SK-N-SH treated with all-trans-retinoic acid at 6 μM for 48 hours (cell line): ENCODE measurements at regions not wholly inside any gene's neighbourhood (a gene's known extent, or its start where the extent isn't known, plus 50 kb on each side); places are given as distances from the start of the nearest gene placed in this dataset.

ENCODE experiments used
- ATAC-seq: fragments of 200-7000 bp; cut with Tn5 transposase; 3 replicates; pipeline ENCODE4 v1.9.1; 2020; ENCODE audit warnings: mild to moderate bottlenecking, moderate library complexity
- ARNTL ChIP-seq: fragments of 450-650 bp; formaldehyde crosslinking; IDR thresholded peaks from 2 replicates; pipeline ENCODE4 v1.5.0; 2020; ENCODE audit warnings: low read depth, mild to moderate bottlenecking, moderate library complexity, borderline replicate concordance
- BACH2 ChIP-seq: fragments of 250-450 bp; sonication (Bioruptor Pico); IDR thresholded peaks from 2 replicates; pipeline ENCODE4 v1.9.0; 2021; ENCODE audit warnings: mild to moderate bottlenecking, borderline replicate concordance
- CSRNP3 ChIP-seq: fragments of 250-450 bp; sonication (Bioruptor Pico); IDR thresholded peaks from 2 replicates; pipeline ENCODE4 v1.5.1; 2021; ENCODE audit warnings: mild to moderate bottlenecking, moderate library complexity
- ESRRG ChIP-seq: fragments of 250-450 bp; sonication (Bioruptor Pico); IDR thresholded peaks from 2 replicates; pipeline ENCODE4 v1.6.1; 2021; ENCODE audit warnings: mild to moderate bottlenecking
- GLIS3 ChIP-seq: fragments of 250-450 bp; sonication (Bioruptor Pico); IDR thresholded peaks from 2 replicates; pipeline ENCODE4 v1.5.0; 2020; ENCODE audit warnings: mild to moderate bottlenecking, moderate library complexity
- ISL1 ChIP-seq: fragments of 250-450 bp; sonication (Bioruptor Pico); IDR thresholded peaks from 2 replicates; pipeline ENCODE4 v2.1.2; 2022; ENCODE audit warnings: mild to moderate bottlenecking, moderate library complexity
- OSR1 ChIP-seq: fragments of 250-450 bp; sonication (Bioruptor Pico); IDR thresholded peaks from 2 replicates; pipeline ENCODE4 v1.8.0; 2022; ENCODE audit warnings: moderate library complexity, mild to moderate bottlenecking, inconsistent platforms
- POU6F1 ChIP-seq: fragments of 250-450 bp; sonication (Bioruptor Pico); IDR thresholded peaks from 2 replicates; pipeline ENCODE4 v1.8.0; 2021; ENCODE audit warnings: low read depth, mild to moderate bottlenecking, moderate library complexity, borderline replicate concordance
- PPARA ChIP-seq: fragments of 250-450 bp; sonication (Bioruptor Pico); IDR thresholded peaks from 2 replicates; pipeline ENCODE4 v1.5.0; 2020; ENCODE audit warnings: mild to moderate bottlenecking, borderline replicate concordance
- RARB ChIP-seq: fragments of 250-450 bp; sonication (Bioruptor Pico); IDR thresholded peaks from 2 replicates; pipeline ENCODE4 v1.8.0; 2021; ENCODE audit warnings: mild to moderate bottlenecking, moderate library complexity
- SNAI2 ChIP-seq: fragments of 250-450 bp; sonication (Bioruptor Pico); IDR thresholded peaks from 2 replicates; pipeline ENCODE4 v1.5.0; 2020; ENCODE audit warnings: mild to moderate bottlenecking, moderate library complexity
- TCF4 ChIP-seq: fragments of 250-450 bp; sonication (Bioruptor Pico); IDR thresholded peaks from 2 replicates; pipeline ENCODE4 v1.8.0; 2021; ENCODE audit warnings: mild to moderate bottlenecking, moderate library complexity, borderline replicate concordance
- TOX ChIP-seq: fragments of 250-450 bp; sonication (Bioruptor Pico); IDR thresholded peaks from 2 replicates; pipeline ENCODE4 v1.8.0; 2021; ENCODE audit warnings: mild to moderate bottlenecking, moderate library complexity, borderline replicate concordance
- ZC3H10 ChIP-seq: fragments of 250-450 bp; sonication (Bioruptor Pico); IDR thresholded peaks from 2 replicates; pipeline ENCODE4 v1.5.1; 2021; ENCODE audit warnings: mild to moderate bottlenecking, moderate library complexity
- ZFP3 ChIP-seq: fragments of 250-450 bp; sonication (Bioruptor Pico); IDR thresholded peaks from 2 replicates; pipeline ENCODE4 v1.5.0; 2020; ENCODE audit warnings: mild to moderate bottlenecking, moderate library complexity
- ZFP30 ChIP-seq: fragments of 450-650 bp; formaldehyde crosslinking; IDR thresholded peaks from 2 replicates; pipeline ENCODE4 v1.5.0; 2022; ENCODE audit warnings: mild to moderate bottlenecking, moderate library complexity
- ZNF565 ChIP-seq: fragments of 450-650 bp; formaldehyde crosslinking; conservative IDR thresholded peaks from 2 replicates; pipeline ENCODE4 v1.5.0; 2020; ENCODE audit warnings: low read depth, mild to moderate bottlenecking, moderate library complexity
- ZNF70 ChIP-seq: fragments of 450-650 bp; formaldehyde crosslinking; IDR thresholded peaks from 2 replicates; pipeline ENCODE4 v1.5.0; 2020; ENCODE audit warnings: mild to moderate bottlenecking, moderate library complexity
- ZNF8 ChIP-seq: fragments of 450-650 bp; formaldehyde crosslinking; IDR thresholded peaks from 2 replicates; pipeline ENCODE4 v1.5.0; 2020; ENCODE audit warnings: mild to moderate bottlenecking, moderate library complexity
- TF ChIP-seq, protein P1 (sequence below): fragments of 250-450 bp; sonication (Bioruptor Pico); IDR thresholded peaks from 2 replicates; pipeline ENCODE4 v1.5.0; 2020; ENCODE audit warnings: mild to moderate bottlenecking, moderate library complexity
- TF ChIP-seq, protein P2 (sequence below): fragments of 250-450 bp; sonication (Bioruptor Pico); IDR thresholded peaks from 2 replicates; pipeline ENCODE4 v1.5.1; 2020; ENCODE audit warnings: low read depth, mild to moderate bottlenecking, moderate library complexity

DNA sequence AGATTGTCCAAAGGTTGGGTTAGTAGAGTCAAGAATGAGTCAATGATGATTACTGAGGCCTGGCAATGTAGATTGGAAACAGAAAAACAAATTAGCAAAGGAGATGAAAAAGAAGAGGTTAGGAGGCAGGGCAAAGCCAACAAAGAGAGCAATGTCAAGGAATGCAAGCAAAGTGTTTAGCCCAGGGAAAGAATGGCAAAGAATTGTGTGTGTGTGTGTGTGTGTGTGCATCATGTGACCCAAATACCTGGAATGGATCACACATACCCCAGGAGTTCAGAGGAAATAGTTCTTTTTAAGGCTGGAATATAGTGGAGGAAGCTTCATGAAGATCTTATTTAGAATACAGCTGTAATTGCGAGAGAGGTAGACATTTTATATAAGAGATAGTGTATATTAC, 831.7 kb upstream of the ARPP21 start:
- ATAC-seq: no peak
- TF ChIP-seq ZFP3: no peak
- TF ChIP-seq ZNF8 (CRISPR knock-in tag): no peak
- TF ChIP-seq GLIS3: no peak
- TF ChIP-seq PPARA (CRISPR knock-in tag): no peak
- no peak for TF ChIP-seq ISL1
- no peak for TF ChIP-seq BACH2 (CRISPR knock-in tag)
- no peak for TF ChIP-seq POU6F1 (CRISPR knock-in tag)
- no peak for TF ChIP-seq TCF4 (CRISPR knock-in tag)
- TF ChIP-seq ARNTL (CRISPR knock-in tag): no peak
- TF ChIP-seq, protein P1, sequence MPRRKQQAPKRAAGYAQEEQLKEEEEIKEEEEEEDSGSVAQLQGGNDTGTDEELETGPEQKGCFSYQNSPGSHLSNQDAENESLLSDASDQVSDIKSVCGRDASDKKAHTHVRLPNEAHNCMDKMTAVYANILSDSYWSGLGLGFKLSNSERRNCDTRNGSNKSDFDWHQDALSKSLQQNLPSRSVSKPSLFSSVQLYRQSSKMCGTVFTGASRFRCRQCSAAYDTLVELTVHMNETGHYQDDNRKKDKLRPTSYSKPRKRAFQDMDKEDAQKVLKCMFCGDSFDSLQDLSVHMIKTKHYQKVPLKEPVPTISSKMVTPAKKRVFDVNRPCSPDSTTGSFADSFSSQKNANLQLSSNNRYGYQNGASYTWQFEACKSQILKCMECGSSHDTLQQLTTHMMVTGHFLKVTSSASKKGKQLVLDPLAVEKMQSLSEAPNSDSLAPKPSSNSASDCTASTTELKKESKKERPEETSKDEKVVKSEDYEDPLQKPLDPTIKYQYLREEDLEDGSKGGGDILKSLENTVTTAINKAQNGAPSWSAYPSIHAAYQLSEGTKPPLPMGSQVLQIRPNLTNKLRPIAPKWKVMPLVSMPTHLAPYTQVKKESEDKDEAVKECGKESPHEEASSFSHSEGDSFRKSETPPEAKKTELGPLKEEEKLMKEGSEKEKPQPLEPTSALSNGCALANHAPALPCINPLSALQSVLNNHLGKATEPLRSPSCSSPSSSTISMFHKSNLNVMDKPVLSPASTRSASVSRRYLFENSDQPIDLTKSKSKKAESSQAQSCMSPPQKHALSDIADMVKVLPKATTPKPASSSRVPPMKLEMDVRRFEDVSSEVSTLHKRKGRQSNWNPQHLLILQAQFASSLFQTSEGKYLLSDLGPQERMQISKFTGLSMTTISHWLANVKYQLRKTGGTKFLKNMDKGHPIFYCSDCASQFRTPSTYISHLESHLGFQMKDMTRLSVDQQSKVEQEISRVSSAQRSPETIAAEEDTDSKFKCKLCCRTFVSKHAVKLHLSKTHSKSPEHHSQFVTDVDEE: no peak
- TF ChIP-seq ESRRG (CRISPR knock-in tag): no peak
- no peak for TF ChIP-seq TOX
- TF ChIP-seq ZFP30 (CRISPR knock-in tag): no peak
- TF ChIP-seq CSRNP3 (CRISPR knock-in tag): no peak
- TF ChIP-seq SNAI2 (CRISPR knock-in tag): no peak
- TF ChIP-seq, protein P2, sequence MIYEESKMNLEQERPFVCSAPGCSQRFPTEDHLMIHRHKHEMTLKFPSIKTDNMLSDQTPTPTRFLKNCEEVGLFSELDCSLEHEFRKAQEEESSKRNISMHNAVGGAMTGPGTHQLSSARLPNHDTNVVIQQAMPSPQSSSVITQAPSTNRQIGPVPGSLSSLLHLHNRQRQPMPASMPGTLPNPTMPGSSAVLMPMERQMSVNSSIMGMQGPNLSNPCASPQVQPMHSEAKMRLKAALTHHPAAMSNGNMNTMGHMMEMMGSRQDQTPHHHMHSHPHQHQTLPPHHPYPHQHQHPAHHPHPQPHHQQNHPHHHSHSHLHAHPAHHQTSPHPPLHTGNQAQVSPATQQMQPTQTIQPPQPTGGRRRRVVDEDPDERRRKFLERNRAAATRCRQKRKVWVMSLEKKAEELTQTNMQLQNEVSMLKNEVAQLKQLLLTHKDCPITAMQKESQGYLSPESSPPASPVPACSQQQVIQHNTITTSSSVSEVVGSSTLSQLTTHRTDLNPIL: no peak
- no peak for TF ChIP-seq RARB (CRISPR knock-in tag)

DNA sequence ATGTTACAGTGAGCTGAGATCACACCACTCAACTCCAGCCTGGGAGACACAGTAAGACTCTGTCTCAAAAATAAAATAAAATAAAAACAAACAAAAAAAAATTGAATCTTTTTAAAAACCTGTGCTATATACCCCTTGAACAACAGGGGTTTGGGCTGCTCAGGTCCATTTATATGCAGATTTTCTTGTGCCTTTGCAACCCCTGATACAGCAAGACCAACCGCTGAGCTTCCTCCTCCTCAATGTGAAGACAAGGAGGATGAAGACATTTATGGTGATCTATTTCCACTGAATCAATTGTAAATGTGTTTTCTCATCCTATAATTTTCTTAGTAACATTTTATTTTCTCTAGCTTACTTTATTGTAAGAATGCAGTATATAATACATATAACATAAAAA, 831.0 kb upstream of the ARPP21 start:
- no peak for ATAC-seq
- no peak for TF ChIP-seq SNAI2 (CRISPR knock-in tag)
- TF ChIP-seq, protein P1: no peak
- no peak for TF ChIP-seq POU6F1 (CRISPR knock-in tag)
- TF ChIP-seq ESRRG (CRISPR knock-in tag): no peak
- no peak for TF ChIP-seq PPARA (CRISPR knock-in tag)
- no peak for TF ChIP-seq ZC3H10 (CRISPR knock-in tag)
- TF ChIP-seq ZNF8 (CRISPR knock-in tag): no peak

DNA sequence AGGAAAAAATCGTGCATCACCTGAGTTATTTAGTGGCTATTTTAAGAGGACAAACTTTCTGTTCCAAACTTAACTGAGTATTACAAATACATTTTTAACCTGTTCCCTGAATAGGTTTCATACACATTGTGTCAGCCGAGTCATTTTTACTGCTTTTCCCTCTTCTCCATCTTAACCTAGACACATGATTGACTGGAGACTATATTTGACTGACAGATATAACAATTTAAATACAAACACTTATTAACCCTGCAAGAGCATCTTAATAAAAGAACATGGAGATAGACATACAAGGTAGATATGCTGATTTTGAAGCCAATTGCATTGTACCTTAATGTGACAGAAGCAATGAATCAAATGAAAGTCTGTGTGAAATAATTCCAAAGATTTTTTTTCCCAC, 810.5 kb upstream of the ARPP21 start:
- no peak for ATAC-seq
- TF ChIP-seq ZNF70: no peak
- TF ChIP-seq ZFP3: no peak
- TF ChIP-seq TCF4 (CRISPR knock-in tag): no peak
- TF ChIP-seq ZNF565 (CRISPR knock-in tag): no peak
- TF ChIP-seq, protein P2: no peak
- no peak for TF ChIP-seq PPARA (CRISPR knock-in tag)
- TF ChIP-seq GLIS3: no peak
- no peak for TF ChIP-seq OSR1 (CRISPR knock-in tag)
- TF ChIP-seq ESRRG (CRISPR knock-in tag): no peak
- TF ChIP-seq, protein P1: no peak
- TF ChIP-seq TOX: no peak
